ENCODE measurements at regions not wholly inside any gene's neighbourhood (a gene's known extent, or its start where the extent isn't known, plus 50 kb on each side); places are given as distances from the start of the nearest gene placed in this dataset.

DNA sequence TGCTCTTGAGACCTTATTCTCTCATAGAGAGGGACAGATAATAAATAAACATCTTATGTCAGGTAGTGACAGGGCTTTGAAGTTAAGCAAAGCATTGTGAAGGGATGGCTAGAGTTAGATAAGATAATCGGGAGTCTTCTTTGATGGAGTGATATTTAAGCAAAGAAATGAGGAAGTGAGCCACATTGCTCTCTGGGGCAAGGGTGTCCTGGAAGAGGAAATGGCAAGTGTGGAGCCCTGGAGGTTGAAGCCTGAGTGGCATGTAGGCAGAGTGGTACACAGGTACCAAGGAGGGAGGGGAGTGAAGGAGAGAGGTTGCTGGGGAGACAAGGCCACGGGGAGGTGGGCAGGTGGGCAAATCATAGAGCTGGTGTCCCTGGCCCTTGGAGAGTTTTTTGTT lies 110.2 kb downstream of the CTAGE1 start:
- no peak overlapping the region for H3K4me3 ChIP-seq (ENCODE audit: low read depth, low read length)
- TF ChIP-seq, protein P1, sequence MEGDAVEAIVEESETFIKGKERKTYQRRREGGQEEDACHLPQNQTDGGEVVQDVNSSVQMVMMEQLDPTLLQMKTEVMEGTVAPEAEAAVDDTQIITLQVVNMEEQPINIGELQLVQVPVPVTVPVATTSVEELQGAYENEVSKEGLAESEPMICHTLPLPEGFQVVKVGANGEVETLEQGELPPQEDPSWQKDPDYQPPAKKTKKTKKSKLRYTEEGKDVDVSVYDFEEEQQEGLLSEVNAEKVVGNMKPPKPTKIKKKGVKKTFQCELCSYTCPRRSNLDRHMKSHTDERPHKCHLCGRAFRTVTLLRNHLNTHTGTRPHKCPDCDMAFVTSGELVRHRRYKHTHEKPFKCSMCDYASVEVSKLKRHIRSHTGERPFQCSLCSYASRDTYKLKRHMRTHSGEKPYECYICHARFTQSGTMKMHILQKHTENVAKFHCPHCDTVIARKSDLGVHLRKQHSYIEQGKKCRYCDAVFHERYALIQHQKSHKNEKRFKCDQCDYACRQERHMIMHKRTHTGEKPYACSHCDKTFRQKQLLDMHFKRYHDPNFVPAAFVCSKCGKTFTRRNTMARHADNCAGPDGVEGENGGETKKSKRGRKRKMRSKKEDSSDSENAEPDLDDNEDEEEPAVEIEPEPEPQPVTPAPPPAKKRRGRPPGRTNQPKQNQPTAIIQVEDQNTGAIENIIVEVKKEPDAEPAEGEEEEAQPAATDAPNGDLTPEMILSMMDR (conservative IDR thresholded peaks at IDR 0.05; ENCODE audit: low read depth, low read length), result no peak
- DNase-seq (ENCODE audit: low read depth), result no peak

DNA sequence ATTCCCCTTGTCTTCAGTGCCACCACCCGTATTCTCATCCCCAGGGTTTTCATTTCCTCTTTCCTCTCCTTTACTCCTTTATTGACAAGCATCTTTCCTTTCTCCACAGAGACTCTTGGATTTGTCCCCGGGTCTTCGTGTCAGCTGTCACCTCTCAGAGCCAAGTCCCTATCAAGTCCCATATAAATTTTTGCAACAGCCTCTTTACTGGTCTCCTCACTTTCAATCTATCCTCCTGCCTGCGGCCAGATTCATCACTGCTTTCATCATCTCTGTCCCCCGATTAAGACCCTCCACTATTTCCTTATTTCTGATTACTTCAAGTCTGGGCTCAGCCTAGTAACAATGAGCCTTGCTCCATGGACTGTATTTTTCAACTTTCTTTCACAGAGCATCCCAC lies 113.8 kb downstream of the CTAGE1 start:
- TF ChIP-seq, protein P1 (conservative IDR thresholded peaks at IDR 0.05; ENCODE audit: low read depth, low read length), result no peak
- no peak overlapping the region for H3K4me3 ChIP-seq (ENCODE audit: low read depth, low read length)
- DNase-seq (ENCODE audit: low read depth), result no peak

DNA sequence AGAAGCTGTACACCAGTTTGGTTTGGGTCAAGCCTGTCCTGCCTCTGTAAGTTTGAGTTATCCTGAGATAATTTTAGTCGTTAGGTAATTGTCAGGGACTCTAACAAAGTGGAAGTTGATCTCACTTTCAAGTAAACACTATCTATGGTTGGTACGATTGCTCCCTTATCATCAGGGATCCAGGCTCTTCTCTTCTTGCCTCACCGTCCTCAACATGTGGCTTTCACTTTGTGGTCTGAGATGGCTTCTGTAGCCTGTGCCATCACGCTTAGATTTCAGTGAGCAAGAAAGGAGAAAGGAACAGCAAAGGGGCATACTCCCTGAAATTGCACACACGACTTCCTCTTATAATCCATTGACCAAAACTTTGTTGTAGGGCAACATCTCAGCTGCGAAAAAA lies 115.6 kb downstream of the CTAGE1 start:
- TF ChIP-seq, protein P1 (conservative IDR thresholded peaks at IDR 0.05; ENCODE audit: low read depth, low read length), result no peak
- no peak overlapping the region for H3K4me3 ChIP-seq (ENCODE audit: low read depth, low read length)
- DNase-seq (ENCODE audit: low read depth), result no peak

DNA sequence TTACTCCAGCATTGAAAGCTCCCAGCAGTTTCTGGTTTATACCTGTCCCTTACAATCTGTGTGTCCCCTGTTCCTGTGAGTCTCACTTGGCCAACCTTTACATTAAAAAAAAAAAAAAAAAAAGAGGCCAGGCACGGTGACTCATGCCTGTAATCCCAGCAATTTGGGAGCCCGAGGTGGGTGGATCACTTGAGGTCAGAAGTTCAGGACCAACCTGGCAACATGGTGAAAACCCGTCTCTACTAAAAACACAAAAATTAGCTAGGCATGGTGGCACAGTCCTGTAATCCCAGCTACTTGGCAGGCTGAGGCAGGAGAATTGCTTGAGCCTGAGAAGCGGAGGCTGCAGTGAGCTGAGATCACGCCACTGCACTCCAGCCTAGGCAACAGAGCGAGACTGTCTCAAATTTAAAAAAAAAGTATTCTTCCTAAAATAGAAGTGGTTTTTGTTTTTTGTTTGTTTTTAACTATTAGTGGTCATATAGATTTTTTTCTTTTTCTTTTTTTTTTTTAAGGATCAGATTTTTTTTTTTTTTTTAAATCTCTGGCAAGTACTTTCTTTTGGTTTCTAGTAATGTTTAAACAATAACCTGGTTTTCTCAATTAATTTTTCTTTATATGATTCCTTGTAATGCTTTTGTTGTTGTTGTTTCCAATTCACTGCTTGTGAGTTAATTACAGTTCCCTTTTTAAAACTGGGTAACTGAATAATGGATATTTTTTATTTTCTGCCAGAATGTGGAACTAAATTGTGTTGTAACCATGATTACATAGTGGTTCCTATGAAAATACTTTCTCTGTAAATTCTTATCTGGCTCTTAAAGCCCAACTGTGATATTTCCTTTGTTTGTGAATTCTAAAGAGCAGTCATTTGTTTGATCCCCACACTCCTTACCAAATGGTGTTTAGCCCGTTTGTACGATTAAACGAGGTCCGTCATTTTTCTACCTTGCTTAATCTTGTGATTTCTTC lies 116.8 kb downstream of the CTAGE1 start:
- TF ChIP-seq, protein P1 (conservative IDR thresholded peaks at IDR 0.05; ENCODE audit: low read depth, low read length), result no peak
- no peak for DNase-seq (ENCODE audit: low read depth)
- no peak overlapping the region for H3K4me3 ChIP-seq (ENCODE audit: low read depth, low read length)

DNA sequence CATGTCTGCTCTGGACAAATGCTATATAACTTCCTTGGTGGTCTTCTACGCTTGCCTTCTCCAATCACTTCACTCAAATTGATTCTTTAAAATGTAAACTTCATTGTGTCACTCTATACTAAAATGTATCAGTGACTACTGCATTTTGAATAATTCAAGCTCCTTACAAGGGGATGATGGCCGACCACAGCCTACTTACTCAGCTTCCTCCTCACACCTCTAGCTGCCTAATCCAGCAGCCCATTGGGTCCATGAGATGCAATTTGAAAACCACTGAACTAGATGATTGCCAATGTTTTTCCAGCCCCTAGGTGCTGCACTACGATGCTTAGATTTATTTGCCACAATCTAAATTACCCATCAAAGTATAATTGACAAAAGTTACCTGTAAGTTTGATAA lies 120.7 kb downstream of the CTAGE1 start:
- TF ChIP-seq, protein P1 (conservative IDR thresholded peaks at IDR 0.05; ENCODE audit: low read depth, low read length), result no peak
- DNase-seq (ENCODE audit: low read depth), result no peak
- H3K4me3 ChIP-seq (ENCODE audit: low read depth, low read length), result no peak overlapping the region

DNA sequence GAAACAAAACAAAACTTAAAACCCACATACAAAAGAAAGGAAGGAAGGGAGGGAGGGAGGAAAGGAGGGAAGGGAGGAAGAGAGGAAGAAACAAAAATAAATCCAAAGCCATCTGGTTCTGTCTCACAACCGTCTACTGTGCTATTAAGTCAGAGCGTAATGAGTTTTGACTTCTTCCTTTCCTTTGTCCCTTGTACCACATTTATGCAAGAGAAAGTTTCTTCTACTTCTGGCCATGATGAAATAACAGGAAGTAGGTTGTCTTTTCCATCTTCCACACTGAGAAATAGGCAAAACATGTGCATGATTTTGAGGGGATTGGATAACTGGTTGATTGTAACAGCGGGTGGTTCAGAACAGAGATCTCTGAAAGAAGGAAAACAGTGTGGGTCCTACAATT lies 121.4 kb downstream of the CTAGE1 start:
- no peak for DNase-seq (ENCODE audit: low read depth)
- no peak overlapping the region for H3K4me3 ChIP-seq (ENCODE audit: low read depth, low read length)

More for the DNA sequence above, 121.4 kb downstream of the CTAGE1 start:
- TF ChIP-seq, protein P1 (conservative IDR thresholded peaks at IDR 0.05; ENCODE audit: low read depth, low read length), result no peak
